Mammary epithelial cell (primary cell): ENCODE measurements at regions not wholly inside any gene's neighbourhood (a gene's known extent, or its start where the extent isn't known, plus 50 kb on each side); places are given as distances from the start of the nearest gene placed in this dataset.

Experiments used
- EZH2 ChIP-seq: IDR thresholded peaks from 2 replicates; pipeline ENCODE4 v1.6.1; 2012; ENCODE audit warnings: low read length, inconsistent platforms, borderline replicate concordance
- TF ChIP-seq, protein P1 (sequence below), 2 donors: IDR thresholded peaks in 1 of 2; conservative IDR thresholded peaks in 1 of 2; 2 replicates each; pipeline ENCODE4 v1.5.1; 2011 to 2012; ENCODE audit warnings: inconsistent platforms in 2 of 2, low read length in 2 of 2, mild to moderate bottlenecking in 2 of 2, control low read depth in 1 of 2, low read depth in 1 of 2; ENCODE audit not compliant: insufficient read depth in 1 of 2; ENCODE audit errors: extremely low read depth in 1 of 2

DNA sequence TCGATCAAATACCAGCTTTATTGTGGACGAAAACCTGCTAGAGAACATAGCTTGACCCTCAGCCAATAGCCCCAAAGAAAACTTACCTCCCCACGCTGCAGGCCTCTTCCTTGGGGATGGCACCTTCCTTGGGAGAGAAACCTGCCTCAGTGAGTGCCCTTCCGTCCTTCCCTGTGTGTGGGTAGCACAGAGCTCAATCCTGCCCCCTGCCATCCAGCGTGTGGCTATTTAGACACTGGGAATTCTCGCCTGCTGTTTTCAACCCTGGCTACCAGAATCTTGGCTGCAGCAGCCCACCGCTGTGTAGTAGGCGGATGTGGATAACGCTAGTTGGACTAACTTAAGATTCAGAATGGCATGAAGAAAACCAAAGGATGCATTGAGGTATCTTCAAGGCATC is 238.2 kb downstream of the TEX36 start:
- no peak for TF ChIP-seq EZH2
- TF ChIP-seq, protein P1, sequence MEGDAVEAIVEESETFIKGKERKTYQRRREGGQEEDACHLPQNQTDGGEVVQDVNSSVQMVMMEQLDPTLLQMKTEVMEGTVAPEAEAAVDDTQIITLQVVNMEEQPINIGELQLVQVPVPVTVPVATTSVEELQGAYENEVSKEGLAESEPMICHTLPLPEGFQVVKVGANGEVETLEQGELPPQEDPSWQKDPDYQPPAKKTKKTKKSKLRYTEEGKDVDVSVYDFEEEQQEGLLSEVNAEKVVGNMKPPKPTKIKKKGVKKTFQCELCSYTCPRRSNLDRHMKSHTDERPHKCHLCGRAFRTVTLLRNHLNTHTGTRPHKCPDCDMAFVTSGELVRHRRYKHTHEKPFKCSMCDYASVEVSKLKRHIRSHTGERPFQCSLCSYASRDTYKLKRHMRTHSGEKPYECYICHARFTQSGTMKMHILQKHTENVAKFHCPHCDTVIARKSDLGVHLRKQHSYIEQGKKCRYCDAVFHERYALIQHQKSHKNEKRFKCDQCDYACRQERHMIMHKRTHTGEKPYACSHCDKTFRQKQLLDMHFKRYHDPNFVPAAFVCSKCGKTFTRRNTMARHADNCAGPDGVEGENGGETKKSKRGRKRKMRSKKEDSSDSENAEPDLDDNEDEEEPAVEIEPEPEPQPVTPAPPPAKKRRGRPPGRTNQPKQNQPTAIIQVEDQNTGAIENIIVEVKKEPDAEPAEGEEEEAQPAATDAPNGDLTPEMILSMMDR (conservative IDR thresholded peaks at IDR 0.05 in 1 of 2, IDR thresholded peaks at IDR 0.05 in 1 of 2; ENCODE audit: extremely low read depth in 1 of 2, insufficient read depth in 1 of 2, low read depth in 1 of 2, low read length in 2 of 2) = no peak
